ENCODE measurements at regions not wholly inside any gene's neighbourhood (a gene's known extent, or its start where the extent isn't known, plus 50 kb on each side); places are given as distances from the start of the nearest gene placed in this dataset.

DNA sequence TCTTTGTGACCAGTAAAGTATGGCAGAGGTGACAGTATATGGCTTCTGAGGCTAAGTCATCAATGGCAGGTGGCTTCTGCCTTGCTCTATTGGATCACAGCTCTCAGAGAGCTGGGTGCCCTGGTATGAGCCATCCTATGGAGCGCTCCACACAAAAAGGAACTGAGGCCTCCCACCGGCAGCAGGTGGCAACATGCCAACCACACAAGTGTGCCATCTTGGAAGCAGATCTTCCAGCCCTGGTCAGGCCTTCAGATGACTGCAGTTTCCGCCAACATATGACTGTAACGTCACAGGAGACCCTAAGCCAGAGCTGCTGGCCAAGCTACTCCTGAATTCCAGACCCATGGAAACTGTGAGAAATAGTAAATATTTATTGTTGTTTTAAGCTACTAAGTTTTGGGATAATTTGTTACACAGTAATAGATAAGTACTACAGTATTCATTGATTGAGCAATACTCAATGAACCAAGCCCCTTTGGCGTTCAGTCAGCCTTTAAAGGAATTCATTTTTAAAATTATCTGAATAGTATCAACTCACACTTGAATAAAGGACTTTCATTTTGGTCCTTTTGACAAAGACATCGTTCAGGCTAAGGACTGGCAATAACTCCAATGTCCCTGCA is 69.4 kb upstream of the LHX1 start:
- TF ChIP-seq, protein P1, sequence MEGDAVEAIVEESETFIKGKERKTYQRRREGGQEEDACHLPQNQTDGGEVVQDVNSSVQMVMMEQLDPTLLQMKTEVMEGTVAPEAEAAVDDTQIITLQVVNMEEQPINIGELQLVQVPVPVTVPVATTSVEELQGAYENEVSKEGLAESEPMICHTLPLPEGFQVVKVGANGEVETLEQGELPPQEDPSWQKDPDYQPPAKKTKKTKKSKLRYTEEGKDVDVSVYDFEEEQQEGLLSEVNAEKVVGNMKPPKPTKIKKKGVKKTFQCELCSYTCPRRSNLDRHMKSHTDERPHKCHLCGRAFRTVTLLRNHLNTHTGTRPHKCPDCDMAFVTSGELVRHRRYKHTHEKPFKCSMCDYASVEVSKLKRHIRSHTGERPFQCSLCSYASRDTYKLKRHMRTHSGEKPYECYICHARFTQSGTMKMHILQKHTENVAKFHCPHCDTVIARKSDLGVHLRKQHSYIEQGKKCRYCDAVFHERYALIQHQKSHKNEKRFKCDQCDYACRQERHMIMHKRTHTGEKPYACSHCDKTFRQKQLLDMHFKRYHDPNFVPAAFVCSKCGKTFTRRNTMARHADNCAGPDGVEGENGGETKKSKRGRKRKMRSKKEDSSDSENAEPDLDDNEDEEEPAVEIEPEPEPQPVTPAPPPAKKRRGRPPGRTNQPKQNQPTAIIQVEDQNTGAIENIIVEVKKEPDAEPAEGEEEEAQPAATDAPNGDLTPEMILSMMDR (IDR thresholded peaks at IDR 0.05; ENCODE audit: borderline replicate concordance, extremely low read depth, low read length, poor library complexity, severe bottlenecking), result no peak
- TF ChIP-seq EZH2 (IDR thresholded peaks at IDR 0.05; ENCODE audit: borderline replicate concordance, low read depth, low read length, severe bottlenecking), result no peak

Data from DND-41 (cell line).